EH (cell line): ENCODE measurements at regions not wholly inside any gene's neighbourhood (a gene's known extent, or its start where the extent isn't known, plus 50 kb on each side); places are given as distances from the start of the nearest gene placed in this dataset.

Experiments used
- DNase-seq: peaks from one replicate; pipeline ENCODE4 v3.0.0-alpha.2; 2015; ENCODE audit warnings: low read depth

DNA sequence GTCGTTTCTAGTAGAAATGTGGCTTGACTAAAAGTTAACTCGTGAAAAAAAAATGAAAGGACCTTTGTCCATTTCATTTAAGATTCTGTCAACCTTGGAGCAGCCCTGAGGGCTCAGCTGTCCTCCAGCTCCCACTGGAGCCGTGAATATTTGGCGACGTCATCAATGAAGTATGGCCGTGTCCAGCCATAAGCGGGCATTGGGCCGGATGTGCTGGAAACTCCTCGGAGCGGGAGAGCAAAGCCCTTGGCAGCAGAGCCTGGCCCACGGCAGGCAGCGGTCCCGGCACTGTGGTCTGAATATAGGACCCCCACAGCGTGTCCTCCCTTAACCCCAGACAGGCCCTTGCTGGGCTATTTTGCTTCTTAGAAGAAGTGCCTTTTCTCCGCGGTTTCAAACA is 50.0 kb downstream of the JAKMIP3 start:
- peak; percentile 46 for DNase-seq

DNA sequence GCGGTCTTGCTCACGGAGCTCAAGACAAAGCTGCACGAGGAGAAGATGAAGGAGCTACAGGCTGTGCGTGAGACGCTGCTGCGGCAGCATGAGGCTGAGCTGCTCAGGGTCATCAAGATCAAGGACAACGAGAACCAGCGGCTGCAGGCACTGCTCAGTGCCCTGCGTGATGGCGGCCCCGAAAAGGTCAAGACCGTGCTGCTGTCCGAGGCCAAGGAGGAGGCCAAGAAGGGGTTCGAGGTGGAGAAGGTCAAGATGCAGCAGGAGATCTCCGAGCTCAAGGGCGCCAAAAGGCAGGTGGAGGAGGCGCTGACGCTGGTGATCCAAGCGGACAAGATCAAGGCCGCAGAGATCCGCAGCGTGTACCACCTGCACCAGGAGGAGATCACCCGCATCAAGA is 51.4 kb downstream of the JAKMIP3 start:
- DNase-seq, result no peak

DNA sequence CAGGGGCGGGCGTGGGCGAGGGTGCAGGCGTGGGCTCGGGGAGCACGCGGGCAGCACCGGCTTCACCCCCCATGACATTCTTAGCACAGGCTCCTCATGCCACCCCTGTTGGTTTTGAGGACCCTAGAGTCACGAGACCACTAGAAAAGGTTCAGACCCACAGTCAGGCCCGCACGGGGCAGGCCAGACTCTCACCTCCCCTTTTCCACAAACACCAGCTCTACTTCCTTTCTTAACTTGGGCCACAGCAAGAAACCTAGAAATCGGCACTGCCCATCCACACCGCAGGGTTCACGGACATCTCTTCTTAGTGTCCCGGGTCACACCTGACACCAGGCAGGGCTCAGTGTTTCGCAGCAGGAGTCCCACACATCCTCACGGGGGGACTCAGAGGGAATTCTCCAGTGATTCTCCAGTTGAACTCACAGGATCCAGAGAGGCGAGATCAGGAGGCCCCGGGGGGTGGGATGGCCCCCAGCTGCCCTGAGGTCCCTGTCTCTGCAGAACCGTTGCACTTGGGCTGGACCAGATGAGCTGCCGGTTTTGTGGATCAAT is 52.0 kb downstream of the JAKMIP3 start:
- no peak for DNase-seq

DNA sequence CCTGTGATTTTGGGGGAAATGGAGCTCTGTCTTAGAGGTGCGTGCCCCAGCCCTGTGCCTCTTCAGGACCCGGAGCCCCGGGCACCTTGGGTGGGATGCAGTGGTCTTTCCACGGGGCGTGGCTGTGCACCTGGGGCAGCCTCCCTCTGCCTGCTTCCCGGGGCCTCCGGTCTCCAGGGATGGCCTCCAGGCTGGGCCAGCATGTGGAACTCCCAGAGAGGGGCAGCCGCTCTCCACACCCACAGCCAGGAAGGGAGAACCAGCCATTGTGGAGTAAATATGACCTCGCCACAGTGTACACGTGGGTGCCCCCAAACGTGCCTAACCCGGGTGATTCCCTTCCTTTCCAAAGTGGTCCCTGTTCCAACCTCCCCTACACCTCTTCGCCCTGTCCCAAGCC is 52.6 kb downstream of the JAKMIP3 start:
- DNase-seq, result no peak

DNA sequence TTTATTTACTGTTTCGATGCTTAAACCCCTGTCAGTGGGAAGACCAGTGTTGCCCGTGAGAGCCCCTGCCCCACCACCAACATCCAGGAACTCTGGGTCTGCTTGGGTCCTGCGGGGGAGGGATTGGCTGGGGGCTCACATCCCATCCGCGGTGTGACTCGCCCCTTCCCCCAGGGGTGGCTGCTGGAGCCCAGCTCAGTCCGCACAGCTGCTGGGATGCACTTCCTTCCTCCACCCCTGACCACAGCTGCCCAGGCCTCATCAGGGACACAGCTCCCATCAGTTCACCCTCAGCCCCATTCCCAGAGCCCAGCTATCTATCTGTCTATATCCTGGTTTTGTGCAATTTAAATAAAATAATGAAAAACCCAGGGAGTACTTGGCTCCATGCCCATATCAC is 54.5 kb downstream of the JAKMIP3 start:
- DNase-seq, result no peak

DNA sequence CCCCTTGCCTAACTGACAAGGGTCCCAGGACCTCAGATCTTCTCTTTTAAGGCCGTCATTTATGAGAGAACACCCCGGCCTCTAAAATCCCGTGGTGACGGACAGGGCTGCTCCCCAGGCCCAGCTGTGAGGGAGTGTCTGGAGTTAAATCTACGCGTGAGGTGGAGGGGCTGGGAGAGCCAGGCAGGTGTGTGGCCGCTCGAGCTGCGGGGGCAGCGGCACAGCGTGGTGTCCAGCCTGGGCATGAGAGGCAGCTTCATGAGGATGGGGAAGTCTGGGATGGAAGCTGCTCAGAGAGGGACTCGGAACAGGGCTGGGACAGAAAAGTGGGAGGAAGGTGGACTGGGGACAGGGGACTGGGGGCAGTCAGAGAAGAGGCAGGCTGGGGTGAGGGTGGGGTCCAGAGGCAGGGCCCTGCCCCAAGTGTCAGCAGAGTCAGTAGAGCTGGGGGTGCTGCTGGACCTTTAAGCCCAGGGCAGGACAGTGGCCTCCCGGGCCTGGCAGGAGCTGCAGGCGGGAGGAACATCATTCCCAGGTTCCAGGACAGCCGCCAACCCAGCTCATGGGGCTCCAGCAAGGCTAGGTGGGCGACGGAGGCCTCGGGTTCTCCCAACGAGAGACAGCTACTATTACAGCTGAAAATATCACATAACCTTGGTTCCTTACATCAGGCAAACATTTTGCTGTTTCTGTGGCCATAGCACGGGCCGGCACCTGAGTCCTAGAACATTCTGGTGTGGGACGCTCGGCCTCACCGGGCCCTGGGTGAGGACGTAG is 55.2 kb downstream of the JAKMIP3 start:
- DNase-seq, result no peak

DNA sequence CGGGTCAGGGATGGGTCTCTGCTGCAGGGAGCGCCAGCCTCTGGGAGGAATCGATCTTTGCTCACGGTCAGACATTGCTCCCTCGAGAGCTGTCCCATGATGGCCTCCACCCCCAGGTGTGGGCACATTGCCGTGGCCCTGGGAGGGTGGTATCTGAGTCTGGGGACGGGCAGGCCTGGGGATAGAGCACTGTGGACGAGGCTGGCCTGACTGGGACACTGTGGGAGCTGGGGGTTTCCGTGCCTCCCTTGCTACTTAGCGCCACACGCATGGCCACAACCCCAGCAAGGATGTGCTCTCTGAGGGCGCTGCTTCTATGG is 55.7 kb downstream of the JAKMIP3 start:
- DNase-seq, result no peak

DNA sequence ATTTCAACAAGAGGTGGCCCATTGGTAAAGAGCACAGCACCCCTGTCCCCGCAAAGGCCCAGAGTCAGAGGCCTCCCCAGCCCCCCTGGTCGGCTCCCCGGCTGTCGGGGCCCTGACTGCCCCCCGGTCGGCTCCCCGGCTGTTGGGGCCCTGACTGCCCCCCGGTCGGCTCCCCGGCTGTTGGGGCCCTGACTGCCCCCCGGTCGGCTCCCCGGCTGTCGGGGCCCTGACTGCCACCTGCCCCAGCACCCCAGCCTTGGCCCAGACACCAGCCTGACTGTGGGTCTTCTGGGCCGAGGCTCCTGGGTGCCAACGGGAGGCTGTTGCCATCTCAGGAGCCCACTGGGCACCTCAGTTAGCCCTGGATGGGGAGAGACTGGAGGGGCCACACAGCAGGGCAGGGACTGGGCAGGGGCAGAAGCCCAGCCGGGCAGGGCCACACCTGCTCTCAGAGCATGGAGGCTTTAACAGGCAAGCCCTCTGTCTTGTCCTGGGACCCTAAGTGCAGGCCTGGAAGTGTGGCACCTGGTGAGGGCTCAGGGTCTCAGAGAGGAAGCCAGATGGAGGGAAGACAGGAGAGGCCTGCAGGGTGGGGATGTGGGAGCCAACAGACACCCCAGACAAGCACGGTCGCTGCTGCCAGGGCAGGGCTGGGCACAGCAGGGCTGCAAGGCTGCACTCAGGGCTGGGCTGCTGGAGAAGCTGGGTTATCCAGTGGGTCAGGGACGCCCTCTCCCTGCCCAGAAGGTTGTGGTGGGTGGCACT is 56.5 kb downstream of the JAKMIP3 start:
- DNase-seq, result no peak

DNA sequence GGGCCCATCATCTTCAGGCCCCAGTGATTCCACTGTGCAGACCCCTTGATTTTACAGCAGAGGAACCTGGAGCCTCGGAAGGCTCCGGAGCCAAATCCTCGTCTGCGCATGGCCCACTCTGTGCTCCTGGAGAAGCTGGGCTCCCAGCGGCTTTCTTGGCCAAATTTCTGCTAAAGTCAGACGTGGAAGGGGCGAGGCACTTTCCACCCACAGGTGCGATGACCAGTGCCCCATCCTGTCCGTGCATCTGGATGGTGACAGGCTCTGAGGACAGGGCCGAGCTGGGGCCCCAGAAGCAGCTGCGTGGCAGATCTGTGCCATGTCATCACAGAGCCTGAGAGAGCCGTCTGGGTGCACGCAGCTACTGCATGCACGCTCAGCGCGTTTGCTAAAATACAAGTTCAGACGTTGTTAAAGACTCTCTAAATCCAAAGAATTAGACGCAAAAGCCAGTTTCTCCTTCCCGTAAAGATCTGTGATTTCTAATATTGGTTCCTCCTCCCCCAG is 57.2 kb downstream of the JAKMIP3 start:
- DNase-seq, result no peak

DNA sequence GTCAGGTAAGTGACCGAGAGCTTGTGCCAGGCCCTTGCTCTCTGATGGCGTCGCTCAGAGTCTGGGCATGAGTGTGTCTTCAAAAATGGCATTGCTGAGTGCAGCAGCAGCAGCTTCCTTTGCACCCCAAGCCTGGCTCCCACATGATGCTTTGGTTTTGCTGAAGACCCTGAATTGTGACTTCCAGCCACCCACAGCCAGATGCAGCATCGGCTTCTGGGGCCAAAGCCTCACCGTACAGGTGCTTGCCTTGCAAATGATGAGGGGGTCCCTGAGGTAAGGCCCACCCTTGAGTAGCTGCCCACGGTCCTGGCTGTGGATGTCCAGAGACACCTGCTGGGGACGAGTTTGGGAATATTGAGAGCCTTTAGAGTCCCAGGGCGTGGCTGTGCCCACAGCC is 57.9 kb downstream of the JAKMIP3 start:
- no peak for DNase-seq

DNA sequence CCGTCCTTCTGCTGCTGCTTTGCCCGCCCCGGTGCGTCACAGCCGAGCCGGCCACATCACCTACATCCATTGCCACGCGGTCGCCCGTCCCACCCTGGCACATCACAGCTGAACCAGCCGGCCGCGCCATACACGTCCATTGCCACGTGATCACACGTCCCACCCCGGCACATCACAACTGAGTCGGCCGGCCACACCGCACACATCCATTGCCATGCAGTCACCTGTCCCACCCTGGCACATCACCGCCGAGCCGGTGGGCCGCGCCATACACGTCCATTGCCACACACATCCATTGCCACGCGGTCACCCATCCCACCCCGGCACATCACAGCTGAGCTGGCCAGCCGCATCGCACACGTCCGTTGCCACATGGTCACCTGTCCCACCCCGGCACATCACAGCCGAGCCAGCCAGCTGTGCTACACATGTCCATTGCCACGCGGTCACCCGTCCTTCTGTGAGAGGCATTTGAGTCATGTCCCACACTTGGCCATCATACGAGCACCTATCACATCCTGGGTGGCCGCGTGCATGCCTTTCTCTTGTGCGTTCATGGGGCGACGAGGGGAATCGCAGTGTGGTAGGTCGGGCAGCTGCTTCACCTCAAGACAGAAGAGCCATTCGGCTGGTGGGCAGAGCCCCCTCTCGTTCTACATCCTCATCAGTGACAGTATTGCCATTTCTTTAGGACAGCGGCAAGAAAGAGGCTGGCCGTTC is 58.6 kb downstream of the JAKMIP3 start:
- DNase-seq, result no peak

DNA sequence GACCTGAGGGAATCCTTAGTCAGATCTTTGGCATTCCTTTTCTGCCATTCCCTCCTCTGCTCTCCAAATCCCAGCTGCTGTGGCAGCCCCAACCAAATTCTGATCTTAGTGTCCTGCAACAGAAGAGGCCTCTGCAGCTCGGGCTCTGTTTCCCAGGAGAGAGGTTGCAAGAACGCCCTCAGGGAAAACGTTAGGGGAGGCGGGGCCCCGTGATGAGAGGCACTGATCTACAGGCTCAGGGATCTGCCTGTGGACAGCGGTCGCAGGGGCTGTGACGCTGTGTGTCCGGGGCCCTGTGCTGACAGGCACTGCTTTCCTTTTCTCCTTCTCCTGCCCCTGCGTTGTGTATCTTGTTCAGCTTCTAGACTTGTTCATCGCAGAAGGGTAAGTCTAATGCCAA is 57.3 kb upstream of the DPYSL4 start:
- peak; percentile 46 for DNase-seq

DNA sequence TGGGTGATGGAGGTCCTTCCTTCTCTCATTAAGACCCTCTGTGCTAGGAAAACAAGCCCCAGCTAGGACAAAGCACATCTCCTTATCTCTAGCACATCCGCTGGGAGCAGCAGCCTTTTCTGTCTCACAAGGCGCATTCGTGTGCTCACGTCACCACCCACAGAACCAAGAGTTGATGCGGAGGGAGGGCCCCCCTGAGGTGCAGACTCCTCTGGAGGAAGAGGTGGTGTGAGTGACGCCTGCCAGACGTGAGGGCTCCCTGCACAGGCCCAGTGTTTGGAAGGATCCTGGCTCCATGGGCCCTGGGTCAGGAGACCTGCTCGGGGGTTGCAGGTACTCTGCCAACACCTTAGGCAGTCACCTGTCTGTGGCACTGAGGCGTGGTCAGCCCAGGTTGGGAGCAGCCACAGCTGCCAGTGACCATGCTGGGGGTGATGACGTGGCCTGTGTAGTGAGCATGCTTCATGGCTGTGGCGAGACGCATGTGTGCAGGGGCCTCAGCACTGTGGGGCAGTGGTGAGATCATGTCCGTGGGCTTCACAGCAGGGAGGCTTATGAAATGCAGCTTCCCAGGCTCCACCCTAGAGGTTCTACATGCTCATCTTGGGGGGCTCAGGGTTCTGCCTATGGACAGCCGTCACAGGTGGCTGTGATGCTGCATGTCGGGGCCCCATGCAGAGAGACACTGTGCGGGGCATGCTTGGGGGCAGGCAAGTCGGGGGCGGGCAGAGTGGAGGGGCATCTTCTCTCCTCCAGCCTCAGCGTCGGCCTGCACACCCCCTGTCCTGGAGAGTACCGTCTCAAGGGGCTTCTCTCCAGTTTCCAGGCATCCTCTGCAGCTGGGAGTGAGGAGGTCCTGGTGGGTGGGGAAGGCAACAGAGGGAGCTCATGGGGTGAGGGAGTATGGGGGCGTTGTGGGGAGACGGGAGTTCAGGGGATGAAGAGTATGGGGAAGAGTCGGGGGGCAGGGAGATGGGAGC is 56.2 kb upstream of the DPYSL4 start:
- DNase-seq, result no peak

DNA sequence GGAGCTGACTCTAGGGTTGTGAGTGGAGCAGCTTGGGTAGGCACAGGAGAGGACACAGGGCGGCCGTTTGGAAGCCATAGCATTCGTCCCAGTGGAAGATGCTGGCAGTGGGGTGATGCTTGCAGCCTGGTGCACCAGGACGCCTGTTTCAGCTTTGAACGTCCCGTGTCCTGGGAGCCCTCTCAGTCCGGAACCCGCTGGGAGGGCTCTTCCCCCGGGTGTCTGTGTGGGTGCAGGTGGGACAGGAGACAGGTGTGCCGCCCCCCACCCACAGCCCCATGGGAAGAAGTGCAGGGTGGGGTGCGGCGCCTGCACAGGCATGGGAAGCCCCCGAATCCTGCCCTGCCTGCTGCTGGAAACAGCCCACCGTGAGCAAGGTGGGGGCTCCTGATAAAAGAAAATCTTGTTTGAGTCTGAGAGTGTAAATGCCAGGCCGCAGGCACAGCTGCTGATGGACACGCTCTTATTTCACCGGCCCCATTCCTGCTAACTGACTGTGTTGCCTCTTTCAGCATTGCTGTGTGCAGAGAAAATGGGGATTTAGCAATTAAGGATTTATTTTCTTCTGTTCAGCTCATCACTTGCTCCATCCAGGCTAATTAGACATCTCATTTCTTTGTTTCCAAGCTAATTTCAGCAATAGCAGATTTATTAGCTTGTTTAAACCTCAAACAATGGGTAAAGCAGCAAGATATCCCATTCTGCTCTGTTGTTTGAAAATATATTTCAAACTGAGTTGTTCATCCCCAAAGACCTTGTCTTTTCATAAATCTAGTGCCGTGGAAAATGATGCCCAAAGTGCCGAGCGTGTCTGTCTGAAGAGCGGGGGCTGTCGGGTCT is 54.9 kb upstream of the DPYSL4 start:
- DNase-seq, result no peak

DNA sequence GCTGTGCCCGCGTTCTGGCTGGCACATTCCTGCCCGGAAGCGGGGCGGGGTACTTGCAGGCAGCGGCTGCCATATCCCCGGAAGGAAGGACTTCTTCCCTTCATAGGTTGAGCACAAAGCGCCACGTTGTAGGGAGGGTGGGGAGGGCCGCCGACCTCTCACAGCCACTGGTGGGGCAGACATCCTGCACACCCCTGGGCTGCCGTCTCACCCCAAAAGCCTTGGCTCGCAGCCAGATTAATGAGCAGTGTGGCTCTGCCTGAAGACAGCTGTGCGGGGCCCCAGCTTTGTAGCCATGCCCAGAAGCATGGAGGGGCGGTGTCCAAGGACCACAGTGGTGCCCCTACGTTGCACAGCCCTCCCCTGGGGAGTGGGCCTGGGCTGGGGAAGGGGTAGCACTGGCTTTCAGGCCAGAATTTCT is 54.3 kb upstream of the DPYSL4 start:
- DNase-seq, result no peak

DNA sequence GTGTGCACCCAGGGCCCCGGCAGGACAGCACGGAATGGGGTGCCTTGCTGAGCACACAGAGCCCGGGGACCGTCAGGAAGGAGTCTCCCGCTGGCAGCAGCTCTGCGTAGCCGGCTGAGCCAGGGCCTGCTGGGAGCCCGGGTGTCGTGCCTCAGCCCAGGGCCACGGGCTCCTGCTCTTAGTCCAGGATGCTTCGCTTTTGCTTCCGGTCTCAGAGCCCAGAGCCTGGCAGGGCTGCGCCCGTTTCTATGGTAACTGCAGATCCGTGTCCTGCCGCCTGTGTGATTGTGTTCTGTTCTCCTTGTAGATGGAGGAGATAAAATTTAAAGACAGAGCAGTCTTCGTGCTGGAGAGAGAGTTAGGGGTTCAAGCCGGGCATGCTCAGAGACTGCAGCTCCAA is 53.7 kb upstream of the DPYSL4 start:
- peak; percentile 35 for DNase-seq

DNA sequence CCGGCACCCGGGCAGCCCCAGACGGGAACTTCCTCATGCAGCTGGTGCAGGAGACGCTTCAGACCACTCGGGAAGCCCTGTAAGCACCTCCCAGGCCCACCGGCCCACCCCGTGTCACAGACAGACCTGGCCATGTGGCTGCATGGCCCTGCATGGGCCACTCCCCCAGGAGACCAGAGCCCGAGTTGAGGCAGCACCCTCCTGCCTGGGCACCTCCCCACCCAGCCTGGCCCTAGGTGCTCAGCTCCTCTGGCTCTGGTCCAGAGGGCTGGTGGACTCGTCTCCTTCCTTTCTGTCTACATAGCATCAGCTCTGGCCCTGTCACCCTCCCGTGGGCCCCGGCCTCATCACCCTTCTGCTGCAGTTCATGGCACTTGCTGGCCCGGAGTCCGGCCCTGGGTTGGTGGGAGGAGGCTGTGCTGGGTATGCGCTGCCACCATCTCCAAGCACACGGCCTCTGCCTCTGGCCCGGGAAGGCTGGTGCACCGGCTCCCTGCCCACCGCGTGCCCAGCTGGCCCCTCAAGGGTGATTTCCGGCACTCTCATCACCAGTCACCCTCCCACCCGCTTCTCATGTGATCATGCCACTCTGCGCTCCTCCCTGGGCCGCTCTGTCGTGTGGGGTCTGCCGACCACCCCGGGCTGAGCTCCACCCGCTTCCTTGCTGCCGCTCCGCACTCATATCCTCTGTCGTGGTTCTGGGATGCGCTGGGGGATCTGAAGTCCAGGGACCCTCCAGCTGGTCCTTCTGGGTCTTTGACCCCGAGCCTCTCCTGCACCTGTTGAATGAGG is 53.1 kb upstream of the DPYSL4 start:
- DNase-seq, result no peak

DNA sequence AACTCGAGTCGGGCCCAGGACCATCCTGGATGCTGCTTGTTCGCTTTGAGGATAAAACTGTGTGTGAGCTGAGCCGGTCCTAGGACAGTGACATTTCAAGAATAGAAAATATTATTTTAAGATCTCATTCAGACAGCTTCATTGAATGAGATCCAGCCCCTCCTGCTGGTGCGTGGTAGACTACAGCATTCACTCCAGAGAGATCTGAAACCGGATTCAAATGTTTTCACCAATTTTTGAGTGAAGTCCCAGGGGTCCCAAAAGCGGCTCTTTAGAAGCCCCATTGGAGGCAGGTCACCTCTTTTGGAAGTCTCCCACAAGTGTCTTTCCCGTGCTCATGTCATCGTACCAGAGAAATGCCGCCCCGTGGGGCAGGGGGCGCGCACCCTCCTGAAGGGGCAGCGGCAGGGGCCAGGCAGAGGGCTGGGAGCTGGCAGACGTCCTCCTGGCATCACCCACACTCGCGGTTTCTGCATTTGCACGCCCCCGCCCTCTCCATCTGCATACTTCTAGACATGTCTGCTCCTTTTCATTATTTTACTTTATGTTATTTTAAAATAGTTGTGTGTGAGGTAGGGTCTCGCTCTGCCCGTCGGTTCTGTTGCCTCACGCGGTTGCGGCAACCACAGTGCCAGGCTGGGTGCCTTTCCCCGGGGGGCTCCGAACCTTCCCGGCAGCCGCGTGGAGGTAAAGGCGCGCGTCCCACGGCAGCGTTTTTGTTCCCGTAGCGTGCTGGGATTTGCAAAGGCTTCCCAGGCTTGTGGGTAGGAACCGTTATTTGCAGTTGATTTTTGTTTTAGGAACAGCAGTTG is 52.3 kb upstream of the DPYSL4 start:
- DNase-seq, result no peak
